ENCODE measurements at regions not wholly inside any gene's neighbourhood (a gene's known extent, or its start where the extent isn't known, plus 50 kb on each side); places are given as distances from the start of the nearest gene placed in this dataset.

DNA sequence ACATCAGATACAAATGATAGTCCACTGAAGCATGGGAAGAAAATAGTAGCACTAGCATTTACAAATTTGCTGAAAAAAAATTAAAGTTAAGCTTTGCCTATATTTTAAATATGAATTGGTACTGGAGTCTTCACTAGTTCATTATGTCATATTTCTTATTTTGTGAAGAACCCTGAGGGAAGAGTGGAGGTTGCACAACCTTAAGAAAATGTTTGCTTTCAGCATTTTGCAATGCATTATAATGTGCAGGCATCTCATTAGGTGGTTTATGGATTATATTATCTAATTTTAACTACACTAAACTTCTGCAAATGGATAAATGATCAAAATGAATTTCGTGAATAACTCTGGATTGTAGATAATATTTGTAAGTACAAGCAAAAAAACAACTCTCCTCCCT, 390.8 kb upstream of the HS3ST5 start:
- TF ChIP-seq CBX3 (IDR thresholded peaks at IDR 0.05; ENCODE audit: low read depth) (no peak), RAD21 (IDR thresholded peaks at IDR 0.05; ENCODE audit: low read depth) (no peak), SRF (IDR thresholded peaks at IDR 0.05; ENCODE audit: low read depth) (no peak), TCF7L2 (IDR thresholded peaks at IDR 0.05; ENCODE audit: borderline replicate concordance, extremely low read depth, insufficient read depth, insufficient read length) (no peak), ZFX (IDR thresholded peaks at IDR 0.05) (no peak), SP1 (IDR thresholded peaks at IDR 0.05; ENCODE audit: low read depth) (no peak)
- TF ChIP-seq, protein P1, sequence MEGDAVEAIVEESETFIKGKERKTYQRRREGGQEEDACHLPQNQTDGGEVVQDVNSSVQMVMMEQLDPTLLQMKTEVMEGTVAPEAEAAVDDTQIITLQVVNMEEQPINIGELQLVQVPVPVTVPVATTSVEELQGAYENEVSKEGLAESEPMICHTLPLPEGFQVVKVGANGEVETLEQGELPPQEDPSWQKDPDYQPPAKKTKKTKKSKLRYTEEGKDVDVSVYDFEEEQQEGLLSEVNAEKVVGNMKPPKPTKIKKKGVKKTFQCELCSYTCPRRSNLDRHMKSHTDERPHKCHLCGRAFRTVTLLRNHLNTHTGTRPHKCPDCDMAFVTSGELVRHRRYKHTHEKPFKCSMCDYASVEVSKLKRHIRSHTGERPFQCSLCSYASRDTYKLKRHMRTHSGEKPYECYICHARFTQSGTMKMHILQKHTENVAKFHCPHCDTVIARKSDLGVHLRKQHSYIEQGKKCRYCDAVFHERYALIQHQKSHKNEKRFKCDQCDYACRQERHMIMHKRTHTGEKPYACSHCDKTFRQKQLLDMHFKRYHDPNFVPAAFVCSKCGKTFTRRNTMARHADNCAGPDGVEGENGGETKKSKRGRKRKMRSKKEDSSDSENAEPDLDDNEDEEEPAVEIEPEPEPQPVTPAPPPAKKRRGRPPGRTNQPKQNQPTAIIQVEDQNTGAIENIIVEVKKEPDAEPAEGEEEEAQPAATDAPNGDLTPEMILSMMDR (IDR thresholded peaks at IDR 0.05 in 2 of 3, conservative IDR thresholded peaks at IDR 0.05 in 1 of 3; ENCODE audit: borderline replicate concordance in 1 of 3, insufficient read depth in 1 of 3, low read depth in 2 of 3, low read length in 2 of 3), result no peak
- CTCF ChIA-PET, result no interaction called here
- no peaks in the 10 kb centered on the region for H3K9me3 ChIP-seq (ENCODE audit: control insufficient read depth in 1 of 2, insufficient read depth in 1 of 2, low read depth in 1 of 2, low read length in 2 of 2)
- RAD21 ChIA-PET (ENCODE audit: low non-redundant PET in 1 of 2, low total read pairs in 2 of 2, uncharacterized antibody in 2 of 2, unreplicated experiment in 2 of 2), result no interaction called here
- no peak overlapping the region for H3K27ac ChIP-seq (ENCODE audit: low read depth, low read length)
- POLR2A ChIA-PET, result no interaction called here
- no peaks in the 10 kb centered on the region for H3K27me3 ChIP-seq (ENCODE audit: insufficient read depth, low read length)
- H3K36me3 ChIP-seq (ENCODE audit: control insufficient read depth in 1 of 2, insufficient read depth in 2 of 2, low read length in 2 of 2), result no peaks in the 10 kb centered on the region
- no peaks in the 10 kb centered on the region for H3K9me2 ChIP-seq (ENCODE audit: insufficient read depth)
- H3K4me2 ChIP-seq (ENCODE audit: low read length), result no peak overlapping the region
- no peak overlapping the region for H3K9ac ChIP-seq (ENCODE audit: low read length)
- DNase-seq (ENCODE audit: low read depth, low spot score) (no peak), ATAC-seq (no peak)
- H4K20me1 ChIP-seq (ENCODE audit: insufficient read depth), result no peaks in the 10 kb centered on the region; the same call in 1 of the 2 replicates
- H3K4me1 ChIP-seq (ENCODE audit: control insufficient read depth in 1 of 2, insufficient read depth in 2 of 2, low read length in 2 of 2), result no peaks in the 10 kb centered on the region
- intact Hi-C loops (cut with micrococcal nuclease), result no loop called here
- no peak overlapping the region for H3K4me3 ChIP-seq (replicated peaks in 1 of 2; ENCODE audit: low read depth in 1 of 2, low read length in 2 of 2)
- H3K79me2 ChIP-seq (ENCODE audit: insufficient read depth, low read length), result no peaks in the 10 kb centered on the region
- no TSS peak for BruUV-seq (replicated peaks)
- H2AFZ ChIP-seq (ENCODE audit: low read depth, low read length, poor library complexity, severe bottlenecking), result no peak overlapping the region

DNA sequence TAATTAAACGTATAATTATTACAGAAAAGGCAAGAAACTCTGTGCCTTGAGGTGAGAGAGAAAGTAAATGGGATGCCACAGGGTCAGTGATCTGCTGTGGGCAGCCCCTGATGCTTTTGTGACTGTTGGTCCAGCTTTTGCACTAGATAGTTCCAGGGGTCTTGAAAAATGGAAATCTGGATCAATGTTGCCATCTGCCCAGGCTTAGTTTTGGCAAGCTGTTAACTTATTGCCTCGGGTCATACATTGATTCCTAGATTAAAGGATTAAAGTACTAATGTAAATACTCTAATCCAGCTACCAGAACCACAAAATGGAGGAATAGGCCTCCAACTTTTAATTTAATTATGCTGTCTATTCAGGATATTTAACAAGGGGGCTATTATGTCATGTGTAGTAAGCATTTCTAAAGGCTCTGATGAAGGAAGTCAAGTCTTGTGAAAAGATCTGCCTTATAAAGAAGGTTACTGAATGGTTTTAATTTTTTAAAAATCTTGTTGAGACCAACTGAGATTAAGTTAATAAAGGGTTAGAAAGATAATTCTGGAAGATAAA, 376.0 kb upstream of the HS3ST5 start:
- H3K27me3 ChIP-seq (ENCODE audit: insufficient read depth, low read length), result no peaks in the 10 kb centered on the region
- RAD21 ChIA-PET (ENCODE audit: low non-redundant PET in 1 of 2, low total read pairs in 2 of 2, uncharacterized antibody in 2 of 2, unreplicated experiment in 2 of 2), result no interaction called here
- H3K4me2 ChIP-seq (ENCODE audit: low read length), result no peak overlapping the region
- CTCF ChIA-PET, result no interaction called here
- BruUV-seq (replicated peaks), result no TSS peak
- H3K9me2 ChIP-seq (ENCODE audit: insufficient read depth), result no peaks in the 10 kb centered on the region
- H4K20me1 ChIP-seq (ENCODE audit: insufficient read depth), result no peaks in the 10 kb centered on the region
- H3K36me3 ChIP-seq (ENCODE audit: control insufficient read depth in 1 of 2, insufficient read depth in 2 of 2, low read length in 2 of 2), result no peaks in the 10 kb centered on the region
- no peaks in the 10 kb centered on the region for H3K79me2 ChIP-seq (ENCODE audit: insufficient read depth, low read length)
- intact Hi-C loops (cut with micrococcal nuclease), result no loop called here
- H3K9ac ChIP-seq (ENCODE audit: low read length), result no peak overlapping the region
- no peak overlapping the region for H2AFZ ChIP-seq (ENCODE audit: low read depth, low read length, poor library complexity, severe bottlenecking)
- H3K4me3 ChIP-seq (replicated peaks in 1 of 2; ENCODE audit: low read depth in 1 of 2, low read length in 2 of 2), result no peak overlapping the region
- POLR2A ChIA-PET, result no interaction called here
- H3K4me1 ChIP-seq (ENCODE audit: control insufficient read depth in 1 of 2, insufficient read depth in 2 of 2, low read length in 2 of 2), result no peaks in the 10 kb centered on the region
- ATAC-seq, result no peak
- H3K27ac ChIP-seq (ENCODE audit: low read depth, low read length), result no peak overlapping the region
- no peak for TF ChIP-seq POLR2AphosphoS5 (IDR thresholded peaks at IDR 0.05; ENCODE audit: low read depth, low read length)
- TF ChIP-seq EZH2phosphoT487 (IDR thresholded peaks at IDR 0.05; ENCODE audit: borderline replicate concordance), result no peak
- TF ChIP-seq SP1 (IDR thresholded peaks at IDR 0.05; ENCODE audit: low read depth), result no peak
- no peak for TF ChIP-seq ELF1 (IDR thresholded peaks at IDR 0.05; ENCODE audit: borderline replicate concordance, low read depth)
- no peak for DNase-seq (ENCODE audit: low read depth, low spot score)
- no peaks in the 10 kb centered on the region for H3K9me3 ChIP-seq (ENCODE audit: control insufficient read depth in 1 of 2, insufficient read depth in 1 of 2, low read depth in 1 of 2, low read length in 2 of 2)
